Osteocyte (in vitro differentiated cells): ENCODE measurements at regions not wholly inside any gene's neighbourhood (a gene's known extent, or its start where the extent isn't known, plus 50 kb on each side); places are given as distances from the start of the nearest gene placed in this dataset.

Experiments
- DNase-seq: peaks from one replicate; pipeline ENCODE4 v3.0.0; 2021; ENCODE audit warnings: mixed read lengths; ENCODE audit not compliant: unreplicated experiment; ENCODE audit errors: extremely low spot score
- H3K27ac Mint-ChIP-seq: one replicate; pipeline ENCODE4 v1.8.0; 2021; ENCODE audit warnings: mild to moderate bottlenecking, mixed read lengths; ENCODE audit not compliant: unreplicated experiment
- H3K27me3 Mint-ChIP-seq: one replicate; pipeline ENCODE4 v1.8.0; 2021; ENCODE audit warnings: mixed read lengths; ENCODE audit not compliant: unreplicated experiment
- H3K36me3 Mint-ChIP-seq: one replicate; pipeline ENCODE4 v1.8.0; 2021; ENCODE audit warnings: mixed read lengths; ENCODE audit not compliant: unreplicated experiment
- H3K4me1 Mint-ChIP-seq: one replicate; pipeline ENCODE4 v1.8.0; 2021; ENCODE audit warnings: mixed read lengths; ENCODE audit not compliant: unreplicated experiment
- H3K4me3 Mint-ChIP-seq: one replicate; pipeline ENCODE4 v1.8.0; 2021; ENCODE audit warnings: mild to moderate bottlenecking, moderate library complexity, mixed read lengths; ENCODE audit not compliant: unreplicated experiment
- H3K9me3 Mint-ChIP-seq: one replicate; pipeline ENCODE4 v1.8.0; 2021; ENCODE audit warnings: mixed read lengths; ENCODE audit not compliant: unreplicated experiment
- TF ChIP-seq, protein P1 (sequence below): fragments of 200-600 bp; sonication (generic); IDR thresholded peaks from 2 replicates; pipeline ENCODE4 v1.5.0; 2021; ENCODE audit warnings: antibody characterized with exemption, mild to moderate bottlenecking, moderate library complexity

- DNase-seq: no peak
- H3K36me3 Mint-ChIP-seq: peaks cover 2% of the 10 kb centered on the region
- H3K4me3 Mint-ChIP-seq: no peak overlapping the region
- H3K4me1 Mint-ChIP-seq: no peaks in the 10 kb centered on the region
- H3K9me3 Mint-ChIP-seq: no peaks in the 10 kb centered on the region
- H3K27me3 Mint-ChIP-seq: peaks cover 11% of the 10 kb centered on the region
- TF ChIP-seq, protein P1, sequence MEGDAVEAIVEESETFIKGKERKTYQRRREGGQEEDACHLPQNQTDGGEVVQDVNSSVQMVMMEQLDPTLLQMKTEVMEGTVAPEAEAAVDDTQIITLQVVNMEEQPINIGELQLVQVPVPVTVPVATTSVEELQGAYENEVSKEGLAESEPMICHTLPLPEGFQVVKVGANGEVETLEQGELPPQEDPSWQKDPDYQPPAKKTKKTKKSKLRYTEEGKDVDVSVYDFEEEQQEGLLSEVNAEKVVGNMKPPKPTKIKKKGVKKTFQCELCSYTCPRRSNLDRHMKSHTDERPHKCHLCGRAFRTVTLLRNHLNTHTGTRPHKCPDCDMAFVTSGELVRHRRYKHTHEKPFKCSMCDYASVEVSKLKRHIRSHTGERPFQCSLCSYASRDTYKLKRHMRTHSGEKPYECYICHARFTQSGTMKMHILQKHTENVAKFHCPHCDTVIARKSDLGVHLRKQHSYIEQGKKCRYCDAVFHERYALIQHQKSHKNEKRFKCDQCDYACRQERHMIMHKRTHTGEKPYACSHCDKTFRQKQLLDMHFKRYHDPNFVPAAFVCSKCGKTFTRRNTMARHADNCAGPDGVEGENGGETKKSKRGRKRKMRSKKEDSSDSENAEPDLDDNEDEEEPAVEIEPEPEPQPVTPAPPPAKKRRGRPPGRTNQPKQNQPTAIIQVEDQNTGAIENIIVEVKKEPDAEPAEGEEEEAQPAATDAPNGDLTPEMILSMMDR: no peak
- H3K27ac Mint-ChIP-seq: no peak overlapping the region
These were observed 307.3 kb upstream of the MPDZ start for GRCh38 chr9:13586587-13587374.

- H3K36me3 Mint-ChIP-seq: no peaks in the 10 kb centered on the region
- peaks cover 8% of the 10 kb centered on the region for H3K27me3 Mint-ChIP-seq
- H3K4me3 Mint-ChIP-seq: no peak overlapping the region
- no peaks in the 10 kb centered on the region for H3K4me1 Mint-ChIP-seq
- no peak overlapping the region for H3K27ac Mint-ChIP-seq
- TF ChIP-seq, protein P1: no peak
- DNase-seq: no peak
- no peaks in the 10 kb centered on the region for H3K9me3 Mint-ChIP-seq
These were observed 301.3 kb upstream of the MPDZ start for GRCh38 chr9:13580760-13581159.

DNA sequence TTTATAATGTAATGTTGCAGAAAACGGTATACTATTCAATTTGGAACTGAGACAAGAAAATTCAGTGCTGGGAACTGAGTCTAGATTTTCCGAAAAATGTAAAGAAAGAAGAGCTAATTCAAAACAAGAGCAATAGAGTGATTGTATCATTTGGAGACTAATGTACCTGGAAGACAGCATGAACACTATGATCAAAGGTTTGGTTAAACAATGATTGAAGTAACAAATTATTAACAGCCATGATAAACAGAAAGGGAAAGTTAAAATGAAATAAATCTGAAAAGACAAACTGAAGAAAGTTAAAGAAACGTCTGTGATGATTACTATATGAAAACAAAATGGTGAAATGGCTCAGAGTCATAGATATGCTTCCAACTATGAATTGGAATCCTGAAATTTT, 300.6 kb upstream of the MPDZ start:
- no peak for DNase-seq
- Mint-ChIP-seq H3K9me3 (no peaks in the 10 kb centered on the region), H3K27ac (no peak overlapping the region), H3K36me3 (no peaks in the 10 kb centered on the region), H3K4me3 (no peak overlapping the region), H3K27me3 (peaks cover 8% of the 10 kb centered on the region), H3K4me1 (no peaks in the 10 kb centered on the region)
- TF ChIP-seq, protein P1: no peak

DNA sequence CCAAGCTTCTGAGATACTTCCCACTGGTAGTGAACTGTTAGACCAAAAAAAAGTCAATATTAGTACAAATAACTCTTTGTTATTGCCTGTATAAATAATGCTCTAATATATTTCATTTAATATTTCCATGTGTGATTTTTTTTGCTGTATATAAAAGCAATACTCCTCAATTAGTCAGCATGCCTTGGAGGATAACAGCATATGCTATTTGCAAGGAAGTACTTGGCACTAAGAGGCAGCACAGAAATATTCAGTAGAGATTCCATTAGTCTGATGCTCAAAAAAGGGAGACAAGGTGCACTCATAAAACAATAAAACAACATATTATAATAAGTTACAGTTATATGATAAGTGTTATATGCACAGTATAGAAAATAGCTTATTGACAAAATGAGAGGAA, 296.6 kb upstream of the MPDZ start:
- TF ChIP-seq, protein P1: no peak
- Mint-ChIP-seq H3K4me1 (peaks cover 6% of the 10 kb centered on the region), H3K36me3 (no peaks in the 10 kb centered on the region), H3K27me3 (peaks cover 6% of the 10 kb centered on the region), H3K4me3 (no peak overlapping the region), H3K9me3 (no peaks in the 10 kb centered on the region), H3K27ac (no peak overlapping the region)
- no peak for DNase-seq

DNA sequence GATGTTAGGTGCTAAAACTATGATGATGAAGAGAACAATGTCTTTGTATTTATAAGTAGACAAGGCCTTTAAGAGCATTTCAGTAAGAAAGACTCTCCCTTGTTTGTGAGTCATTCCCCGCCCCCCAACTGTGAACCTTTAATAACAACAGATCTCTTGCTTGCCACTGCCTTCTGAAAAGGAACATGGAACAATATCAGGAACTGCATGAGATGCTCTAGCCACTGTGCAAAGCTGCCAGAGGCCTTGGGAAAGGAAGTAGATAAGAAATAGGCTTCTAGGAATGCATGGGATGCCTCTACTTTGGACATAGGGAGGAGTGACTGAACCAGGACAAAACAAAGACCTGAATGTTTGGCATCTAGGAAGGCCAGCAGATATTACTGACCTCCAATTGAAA, 296.1 kb upstream of the MPDZ start:
- H3K4me1 Mint-ChIP-seq: peaks cover 6% of the 10 kb centered on the region
- TF ChIP-seq, protein P1: no peak
- no peaks in the 10 kb centered on the region for H3K36me3 Mint-ChIP-seq
- H3K27ac Mint-ChIP-seq: no peak overlapping the region
- no peak overlapping the region for H3K4me3 Mint-ChIP-seq
- no peak for DNase-seq
- peaks cover 6% of the 10 kb centered on the region for H3K27me3 Mint-ChIP-seq
- no peaks in the 10 kb centered on the region for H3K9me3 Mint-ChIP-seq
